ENCODE measurements at regions not wholly inside any gene's neighbourhood (a gene's known extent, or its start where the extent isn't known, plus 50 kb on each side); places are given as distances from the start of the nearest gene placed in this dataset.

- TF ChIP-seq REST (tag by site-specific recombination; IDR thresholded peaks at IDR 0.05) (no peak), CTCF (tag by site-specific recombination; IDR thresholded peaks at IDR 0.05) (no peak), ZNF248 (tag by site-specific recombination; IDR thresholded peaks at IDR 0.05) (no peak), ZNF426 (tag by site-specific recombination; IDR thresholded peaks at IDR 0.05) (no peak), ATF2 (tag by site-specific recombination; IDR thresholded peaks at IDR 0.05; ENCODE audit: low read depth) (no peak), GFI1B (tag by site-specific recombination; IDR thresholded peaks at IDR 0.05) (no peak), TCF7L2 (IDR thresholded peaks at IDR 0.05; ENCODE audit: borderline replicate concordance, low read depth, low read length) (no peak), PBX3 (CRISPR knock-in tag; IDR thresholded peaks at IDR 0.05) (no peak)
These were observed 167.4 kb upstream of the NTM start for GRCh38 chr11:131203040-131203439.

Measured in HEK293 (cell line).